ENCODE measurements at regions not wholly inside any gene's neighbourhood (a gene's known extent, or its start where the extent isn't known, plus 50 kb on each side); places are given as distances from the start of the nearest gene placed in this dataset.

GRCh38 chr1:29744684-29745490, 508.6 kb downstream of the PTPRU start:
- DNase-seq = no peak

- peak; percentile 30 for DNase-seq
These were observed 507.6 kb downstream of the PTPRU start for GRCh38 chr1:29743931-29744330.

- peak; percentile 19 for DNase-seq
These were observed 506.9 kb downstream of the PTPRU start for GRCh38 chr1:29743264-29743663.

- no peak for DNase-seq
These were observed 502.9 kb downstream of the PTPRU start for GRCh38 chr1:29739176-29739575.

- DNase-seq = no peak
These were observed 500.4 kb downstream of the PTPRU start for GRCh38 chr1:29736582-29737188.

- no peak for DNase-seq
These were observed 496.1 kb downstream of the PTPRU start for GRCh38 chr1:29732453-29732852.

GRCh38 chr1:29730623-29731022, 494.3 kb downstream of the PTPRU start:
- DNase-seq = no peak

- DNase-seq = no peak
These were observed 493.0 kb downstream of the PTPRU start for GRCh38 chr1:29729281-29729680.

GRCh38 chr1:29728703-29729102, 492.4 kb downstream of the PTPRU start:
- no peak for DNase-seq

GRCh38 chr1:29725262-29725661, 488.9 kb downstream of the PTPRU start:
- DNase-seq = no peak

- DNase-seq = no peak
These were observed 486.3 kb downstream of the PTPRU start for GRCh38 chr1:29722598-29722997.

- DNase-seq = no peak
These were observed 482.9 kb downstream of the PTPRU start for GRCh38 chr1:29719253-29719652.

- DNase-seq = no peak
These were observed 482.5 kb downstream of the PTPRU start for GRCh38 chr1:29718791-29719190.

GRCh38 chr1:29716306-29716705, 480.0 kb downstream of the PTPRU start:
- no peak for DNase-seq

- DNase-seq = peak; percentile 7
These were observed 477.5 kb downstream of the PTPRU start for GRCh38 chr1:29713857-29714256.

- DNase-seq = no peak
These were observed 476.5 kb downstream of the PTPRU start for GRCh38 chr1:29712801-29713200.

GRCh38 chr1:29712284-29712651, 475.9 kb downstream of the PTPRU start:
- DNase-seq = no peak

- DNase-seq = peak; percentile 6
These were observed 475.4 kb downstream of the PTPRU start for GRCh38 chr1:29711582-29712283.

GRCh38 chr1:29709704-29710280, 473.5 kb downstream of the PTPRU start:
- peak; percentile 87 for DNase-seq

GRCh38 chr1:29708796-29709703, 472.7 kb downstream of the PTPRU start:
- peak; percentile 98 for DNase-seq

GRCh38 chr1:29708381-29708780, 472.1 kb downstream of the PTPRU start:
- peak; percentile 83 for DNase-seq

GRCh38 chr1:29707796-29708195, 471.5 kb downstream of the PTPRU start:
- DNase-seq = no peak

- DNase-seq = peak; percentile 96
These were observed 470.6 kb downstream of the PTPRU start for GRCh38 chr1:29706936-29707335.
